Ovary (tissue), 3 donors: ENCODE measurements at regions not wholly inside any gene's neighbourhood (a gene's known extent, or its start where the extent isn't known, plus 50 kb on each side); places are given as distances from the start of the nearest gene placed in this dataset.
"Not testable (repeated sequence)": the region's sequence is repeated elsewhere in the genome, so short reads cannot be mapped to it uniquely, and the experiment has no call there.

Experiments used
- CTCF ChIP-seq, 3 donors: fragments of 450-650 bp in 2 of 3; fragments of 200-600 bp in 1 of 3; IDR thresholded peaks; one replicate each; pipeline versions ENCODE4 v1.5.1 to v1.8.0; 2016 to 2022; ENCODE audit warnings: antibody characterized with exemption in 3 of 3, mild to moderate bottlenecking in 1 of 3
- EP300 ChIP-seq: sonication (generic); formaldehyde crosslinking; IDR thresholded peaks from one replicate; pipeline ENCODE4 v1.6.1; 2017; ENCODE audit warnings: antibody characterized with exemption
- POLR2A ChIP-seq: fragments of 450-650 bp; IDR thresholded peaks from one replicate; pipeline ENCODE4 v1.6.1; 2017; ENCODE audit warnings: antibody characterized with exemption, mild to moderate bottlenecking, moderate library complexity
- donor health status: DM: no; HTN: no; CAD: no.

- TF ChIP-seq POLR2A; CTCF (IDR thresholded peaks at IDR 0.05); EP300: not testable (repeated sequence)
These were observed 3976.1 kb upstream of the TPTE start for GRCh38 chr21:6545288-6545687.
